ENCODE measurements at regions not wholly inside any gene's neighbourhood (a gene's known extent, or its start where the extent isn't known, plus 50 kb on each side); places are given as distances from the start of the nearest gene placed in this dataset.
A peak's percentile ranks its signal among the peaks of the same experiment; 100 is the strongest.

GRCh38 chrX:79645749-79646148 lies 278.6 kb upstream of the ITM2A start:
- DNase-seq, result no peak

GRCh38 chrX:79631526-79631925 lies 264.4 kb upstream of the ITM2A start:
- no peak for DNase-seq

- DNase-seq, result no peak
Measured at GRCh38 chrX:79630033-79631009, 263.2 kb upstream of the ITM2A start.

GRCh38 chrX:79623098-79623762 lies 256.1 kb upstream of the ITM2A start:
- no peak for DNase-seq

GRCh38 chrX:79618280-79618679 lies 251.1 kb upstream of the ITM2A start:
- no peak for DNase-seq

- DNase-seq, result no peak
Measured at GRCh38 chrX:79604364-79604763, 237.2 kb upstream of the ITM2A start.

- DNase-seq, result no peak
Measured at GRCh38 chrX:79601341-79602131, 234.4 kb upstream of the ITM2A start.

- DNase-seq, result no peak
Measured at GRCh38 chrX:79592259-79592658, 225.1 kb upstream of the ITM2A start.

- no peak for DNase-seq
Measured at GRCh38 chrX:79588233-79588632, 221.1 kb upstream of the ITM2A start.

GRCh38 chrX:79573760-79574159 lies 206.6 kb upstream of the ITM2A start:
- DNase-seq, result no peak

GRCh38 chrX:79572566-79572965 lies 205.4 kb upstream of the ITM2A start:
- DNase-seq, result no peak

GRCh38 chrX:79570524-79571240 lies 203.5 kb upstream of the ITM2A start:
- DNase-seq, result no peak

- no peak for DNase-seq
Measured at GRCh38 chrX:79568309-79568708, 201.2 kb upstream of the ITM2A start.

- DNase-seq, result no peak
Measured at GRCh38 chrX:79564362-79564761, 197.2 kb upstream of the ITM2A start.

GRCh38 chrX:79559290-79559689 lies 192.2 kb upstream of the ITM2A start:
- DNase-seq, result no peak

GRCh38 chrX:79557212-79557611 lies 190.1 kb upstream of the ITM2A start:
- no peak for DNase-seq

GRCh38 chrX:79556800-79557199 lies 189.7 kb upstream of the ITM2A start:
- DNase-seq, result no peak

GRCh38 chrX:79530310-79531108 lies 163.4 kb upstream of the ITM2A start:
- DNase-seq, result no peak

- DNase-seq, result peak; percentile 18
Measured at GRCh38 chrX:79524642-79525041, 157.5 kb upstream of the ITM2A start.

GRCh38 chrX:79515529-79515928 lies 148.4 kb upstream of the ITM2A start:
- DNase-seq, result no peak

- no peak for DNase-seq
Measured at GRCh38 chrX:79511799-79512198, 144.7 kb upstream of the ITM2A start.

GRCh38 chrX:79506001-79506400 lies 138.9 kb upstream of the ITM2A start:
- DNase-seq, result no peak
